GM19239 (cell line): ENCODE measurements at regions not wholly inside any gene's neighbourhood (a gene's known extent, or its start where the extent isn't known, plus 50 kb on each side); places are given as distances from the start of the nearest gene placed in this dataset.

Experiments used
- DNase-seq: peaks from one replicate; pipeline ENCODE4 v3.0.0; 2011; ENCODE audit warnings: low spot score; ENCODE audit not compliant: insufficient read length
- FAIRE-seq: peaks from 2 replicates; lab custom pipeline; 2011; peaks lifted over from hg19 to GRCh38; lab: Jason Lieb, UNC

DNA sequence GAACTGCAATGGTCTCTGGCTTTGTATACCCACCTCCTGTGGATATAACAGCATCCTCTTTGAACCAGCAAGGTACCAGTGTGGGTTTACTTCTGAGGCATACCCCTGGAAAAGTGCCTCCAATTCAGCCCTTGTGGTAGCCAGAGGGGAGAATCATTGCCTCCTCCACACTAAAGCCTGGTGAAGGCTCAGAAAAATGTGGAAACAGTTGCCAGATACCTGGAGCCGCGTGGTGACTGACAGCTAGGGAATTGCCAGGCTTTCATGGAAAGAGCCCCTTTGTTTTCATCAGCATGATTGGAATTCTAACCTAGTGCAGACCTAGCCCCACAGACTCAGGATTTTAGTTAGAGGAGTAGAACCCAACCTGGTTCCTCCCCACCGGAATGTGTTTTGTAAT lies 168.6 kb upstream of the KLF3 start:
- FAIRE-seq (no peak), DNase-seq (no peak)

DNA sequence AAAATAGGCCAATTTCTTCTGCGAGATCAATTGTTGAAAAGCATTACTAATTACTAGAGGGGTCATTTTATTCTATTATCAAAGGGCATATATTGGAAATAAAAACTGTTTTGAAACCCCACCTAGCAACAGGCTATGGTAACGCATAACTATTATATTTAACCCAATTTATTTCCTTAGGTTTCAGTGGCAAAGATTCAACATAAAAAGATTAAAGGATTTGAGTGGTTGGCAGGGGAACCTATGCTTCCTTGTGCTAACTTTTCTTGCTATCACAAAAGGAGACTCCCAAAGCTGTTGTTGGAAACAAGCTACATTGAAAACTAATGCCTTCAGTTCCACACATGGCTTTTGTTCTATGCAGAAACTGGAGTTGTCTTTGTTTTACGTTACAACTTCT lies 166.9 kb upstream of the KLF3 start:
- FAIRE-seq (no peak), DNase-seq (no peak)

DNA sequence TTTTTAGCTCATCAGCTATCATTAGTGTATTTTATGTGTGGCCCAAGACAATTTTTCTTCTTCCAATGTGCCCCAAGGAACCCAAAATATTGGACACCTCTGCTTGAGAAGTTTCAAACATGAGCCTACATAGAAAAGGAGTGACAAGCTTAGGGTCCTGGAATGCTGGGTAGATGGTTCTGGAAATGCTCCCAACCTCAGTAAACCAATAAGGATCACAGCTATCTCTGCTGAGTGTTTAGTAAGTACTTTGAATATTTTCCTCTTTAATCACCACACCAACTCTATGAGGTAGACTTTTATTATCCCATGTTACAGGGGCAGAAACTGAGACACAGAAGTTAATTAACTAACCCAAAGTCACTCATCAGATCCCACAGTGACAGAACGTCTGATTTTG lies 164.9 kb upstream of the KLF3 start:
- FAIRE-seq: no peak

DNA sequence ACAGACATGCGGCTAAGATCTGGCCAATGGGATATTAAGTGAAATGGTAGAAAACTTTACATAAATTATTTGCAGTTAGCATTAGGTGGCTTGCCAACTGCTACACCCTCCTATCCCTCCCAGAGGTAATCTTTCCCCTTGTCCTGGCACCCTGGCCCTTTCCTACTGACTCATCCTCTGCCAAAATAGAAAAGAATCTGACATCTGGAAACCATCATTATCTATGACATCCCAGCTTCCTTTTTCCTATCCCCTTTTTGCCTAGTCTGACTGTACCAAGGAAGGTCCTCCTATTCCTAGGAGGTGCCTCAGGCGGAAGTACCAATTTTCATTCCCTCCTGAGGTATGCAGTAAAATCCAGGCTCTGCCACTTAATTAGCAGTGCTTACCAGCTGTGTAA lies 163.6 kb upstream of the KLF3 start:
- no peak for FAIRE-seq
- DNase-seq: no peak

More for the DNA sequence above, 164.9 kb upstream of the KLF3 start:
- no peak for DNase-seq

DNA sequence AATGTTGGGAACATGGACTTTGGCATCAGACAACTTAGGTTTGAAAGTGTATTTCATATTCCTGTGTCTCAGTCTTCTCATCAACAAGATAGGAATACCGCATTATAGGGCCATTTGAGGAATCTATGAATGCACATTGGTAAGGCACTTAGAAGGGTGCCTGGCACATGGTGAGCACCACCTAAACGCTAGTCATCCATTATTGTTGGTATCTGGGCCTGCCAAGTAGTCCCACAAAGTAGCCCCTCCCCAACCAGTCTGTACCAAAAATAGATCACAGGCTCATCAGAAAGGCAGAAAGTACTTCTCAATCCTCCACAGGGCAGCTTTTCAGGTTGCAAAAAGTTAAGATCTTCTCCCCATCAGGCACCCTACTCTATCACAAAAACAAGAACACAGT lies 162.3 kb upstream of the KLF3 start:
- FAIRE-seq: no peak
- no peak for DNase-seq

DNA sequence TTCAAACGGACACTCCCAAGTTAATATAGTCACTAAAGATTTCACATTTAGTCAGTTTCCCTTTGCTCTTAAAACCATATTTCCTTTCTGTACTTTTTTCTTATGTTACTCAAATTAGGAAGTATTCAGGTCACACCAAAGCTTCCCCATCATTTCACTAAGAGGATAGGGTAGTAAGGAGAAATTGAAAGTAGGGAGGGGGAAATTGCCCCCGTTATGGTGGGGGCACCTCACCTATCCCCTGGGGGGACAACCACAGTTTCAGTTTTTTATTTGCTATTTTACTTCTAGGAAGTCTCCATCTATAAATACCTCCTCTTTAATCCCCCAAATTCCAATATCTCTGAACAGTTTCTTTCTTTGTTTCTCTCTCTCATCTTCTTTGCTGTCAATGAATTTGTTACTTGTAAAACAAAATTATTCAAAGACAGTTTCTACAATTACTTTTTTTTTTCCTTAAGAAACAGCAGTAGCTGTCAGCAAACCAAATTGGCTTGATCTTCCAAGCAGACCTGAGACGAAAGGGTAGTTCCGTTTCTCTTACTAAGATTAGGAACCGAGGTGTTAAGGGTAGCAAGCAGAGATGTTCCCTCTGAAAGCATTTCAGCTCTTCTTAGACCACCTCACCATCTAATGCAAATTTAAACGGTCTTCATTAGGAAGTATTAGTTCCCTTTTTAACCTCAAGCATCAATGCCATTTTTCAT lies 160.2 kb upstream of the KLF3 start:
- DNase-seq: peak; percentile 52
- peak; percentile 97 for FAIRE-seq

DNA sequence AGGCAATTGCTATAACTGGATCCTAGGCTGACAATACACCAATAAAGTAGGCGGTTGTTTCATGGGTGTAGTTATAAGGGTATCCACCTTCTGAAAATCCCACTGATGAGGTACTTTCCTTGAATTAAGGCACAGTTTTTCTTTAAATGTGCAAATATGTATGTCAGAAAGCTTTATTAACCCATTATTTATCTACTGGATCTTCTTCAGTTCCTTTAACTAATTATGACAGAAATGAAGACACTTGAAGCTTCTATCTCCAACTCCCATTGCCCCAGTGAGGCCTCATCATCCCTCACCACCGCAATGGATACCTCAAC lies 159.6 kb upstream of the KLF3 start:
- peak; percentile 54 for FAIRE-seq

DNA sequence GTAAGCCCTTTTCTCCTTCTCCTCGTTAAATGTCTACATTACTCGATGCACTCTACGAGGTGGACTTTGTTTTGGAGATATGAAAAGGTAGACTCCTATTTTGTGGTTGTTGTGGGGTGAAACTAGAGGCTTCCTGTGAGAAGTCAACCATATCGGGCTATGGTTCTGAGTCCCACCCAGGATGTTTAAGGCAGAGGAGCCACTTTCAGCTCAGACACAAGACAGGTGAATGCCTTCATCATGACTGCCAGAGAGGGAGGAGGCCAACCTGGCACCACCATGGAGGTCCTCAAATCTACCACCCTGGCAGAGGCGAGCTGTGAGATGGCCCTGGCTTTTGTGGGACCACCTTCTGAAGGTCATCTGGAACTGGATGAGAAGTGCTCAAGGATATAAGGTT lies 154.4 kb upstream of the KLF3 start:
- FAIRE-seq (peak; percentile 88), DNase-seq (no peak)

More for the DNA sequence above, 159.6 kb upstream of the KLF3 start:
- DNase-seq: no peak

DNA sequence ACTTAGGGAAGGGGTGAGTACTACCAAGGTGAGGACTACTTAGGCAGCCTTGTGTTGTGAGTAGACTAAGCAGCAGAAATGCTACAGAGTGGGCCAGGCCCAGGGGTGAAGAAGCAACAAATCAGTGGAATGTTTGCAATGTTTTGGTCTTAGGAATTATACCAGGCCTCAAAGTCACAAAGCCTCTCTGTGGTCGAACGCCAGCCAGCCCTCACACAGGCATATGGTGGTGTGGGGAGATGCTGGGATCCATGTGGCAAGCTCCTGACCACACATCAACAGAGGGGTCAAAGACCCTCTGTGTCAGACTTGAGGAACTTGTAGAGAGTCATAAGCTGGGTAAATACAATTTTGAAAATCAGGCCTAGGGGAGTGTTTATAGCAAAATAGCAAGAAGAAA lies 153.8 kb upstream of the KLF3 start:
- peak; percentile 75 for FAIRE-seq
- DNase-seq: no peak

DNA sequence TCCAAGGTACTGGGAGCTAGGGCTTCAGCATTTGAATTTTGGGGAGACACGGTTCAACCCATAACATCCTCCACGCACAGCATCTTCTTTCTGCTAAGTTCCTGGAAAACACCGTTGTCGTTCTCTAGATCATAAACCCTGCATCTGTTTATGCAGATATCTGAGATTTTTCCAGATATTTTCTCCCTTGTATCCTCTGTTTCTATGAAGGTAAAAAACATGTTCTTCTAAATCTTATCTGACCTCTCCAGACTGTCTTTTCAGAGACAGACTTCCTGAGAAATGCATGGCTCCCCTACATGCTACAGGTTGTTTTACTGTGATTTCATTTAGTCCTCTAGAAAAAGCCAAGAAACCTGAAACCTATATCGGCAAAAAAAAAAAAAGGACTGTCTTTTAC lies 152.3 kb upstream of the KLF3 start:
- DNase-seq (no peak), FAIRE-seq (no peak)

DNA sequence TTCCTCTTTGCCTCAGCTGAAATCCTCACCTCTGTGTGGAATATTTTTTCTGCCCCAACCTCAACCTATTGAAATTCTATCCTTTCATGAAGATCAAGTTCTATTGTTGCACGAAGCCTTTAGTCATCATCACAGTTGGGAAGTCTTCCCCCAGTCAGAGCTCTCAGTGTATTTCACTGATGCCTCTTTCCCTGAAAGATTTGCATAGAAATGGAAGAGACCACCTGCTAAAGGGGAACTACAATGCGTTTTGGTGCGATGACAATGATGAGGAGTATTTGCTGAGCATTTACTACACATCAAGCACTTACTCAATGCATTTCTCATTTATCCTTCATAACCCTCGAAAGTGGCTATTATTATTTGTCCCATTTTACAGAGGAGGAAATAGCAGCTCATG lies 151.2 kb upstream of the KLF3 start:
- FAIRE-seq (no peak), DNase-seq (no peak)

DNA sequence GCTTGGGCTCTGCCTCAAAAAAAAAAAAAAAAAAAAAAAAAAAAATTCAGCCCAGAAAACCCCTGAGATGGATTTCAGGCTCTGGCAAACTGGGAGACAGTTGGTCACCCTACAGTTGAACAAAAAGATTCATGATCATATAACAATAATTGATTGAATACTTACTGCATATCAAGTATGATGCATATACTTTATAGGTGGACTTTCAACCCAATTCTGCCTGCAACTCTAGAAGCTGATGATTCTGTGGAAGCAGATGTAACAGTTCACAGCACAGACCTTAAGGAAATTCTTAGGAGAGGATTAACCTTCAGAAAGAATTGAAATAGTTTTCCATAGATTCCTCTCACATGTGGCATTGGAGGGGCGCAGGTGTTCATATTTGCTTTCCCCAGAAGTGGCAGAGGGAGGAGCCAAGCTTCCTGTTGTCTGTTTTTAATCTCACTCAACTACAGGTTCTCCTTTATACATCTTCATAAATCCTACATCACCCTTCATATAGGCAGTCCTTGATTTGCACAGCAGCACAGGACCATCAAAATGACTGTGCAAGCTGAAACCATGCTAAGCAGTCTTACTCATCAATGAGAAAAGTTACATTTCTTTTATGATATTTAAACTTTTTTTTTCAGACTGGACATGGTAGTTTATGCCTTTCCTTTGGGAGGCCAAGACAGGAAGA lies 149.4 kb upstream of the KLF3 start:
- FAIRE-seq: no peak
- DNase-seq: no peak

DNA sequence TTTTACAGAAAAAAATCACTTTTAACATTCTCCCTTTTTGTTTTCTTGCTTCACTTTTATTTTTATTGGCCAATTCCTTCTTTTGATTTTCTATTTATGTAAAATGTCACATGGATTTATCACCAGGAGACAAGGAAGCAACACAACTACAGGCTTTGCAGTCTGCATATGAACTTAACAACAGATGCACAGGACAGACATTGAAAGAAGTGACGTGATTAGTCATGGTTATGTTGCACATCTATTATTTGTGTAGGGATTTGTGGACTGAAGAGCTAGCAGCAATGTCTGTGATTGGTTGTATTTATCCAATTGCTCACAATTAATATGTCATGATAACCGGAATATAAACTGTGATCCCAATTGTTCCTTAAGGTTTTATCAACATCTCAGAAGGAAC lies 147.8 kb upstream of the KLF3 start:
- no peak for FAIRE-seq
- DNase-seq: no peak

DNA sequence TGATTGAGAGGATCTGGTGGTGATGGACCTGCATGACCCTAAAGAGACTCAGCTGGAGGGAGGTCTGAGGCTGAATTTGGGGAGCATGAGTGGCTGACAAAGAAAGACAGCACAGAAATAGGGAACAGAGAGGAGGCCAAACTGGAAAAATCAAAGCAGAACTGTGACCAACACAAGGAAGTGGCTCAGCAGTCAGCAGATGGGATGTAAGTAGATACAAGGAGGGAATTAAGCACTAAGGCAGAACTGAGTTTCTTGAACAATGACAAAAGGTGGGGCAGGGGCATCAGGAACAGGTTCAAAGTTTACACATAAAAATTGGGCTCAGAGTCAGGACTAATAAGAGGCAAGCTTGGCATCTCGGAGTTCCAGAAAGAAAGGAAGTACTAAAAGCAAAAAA lies 144.3 kb upstream of the KLF3 start:
- FAIRE-seq (peak; percentile 18), DNase-seq (no peak)

DNA sequence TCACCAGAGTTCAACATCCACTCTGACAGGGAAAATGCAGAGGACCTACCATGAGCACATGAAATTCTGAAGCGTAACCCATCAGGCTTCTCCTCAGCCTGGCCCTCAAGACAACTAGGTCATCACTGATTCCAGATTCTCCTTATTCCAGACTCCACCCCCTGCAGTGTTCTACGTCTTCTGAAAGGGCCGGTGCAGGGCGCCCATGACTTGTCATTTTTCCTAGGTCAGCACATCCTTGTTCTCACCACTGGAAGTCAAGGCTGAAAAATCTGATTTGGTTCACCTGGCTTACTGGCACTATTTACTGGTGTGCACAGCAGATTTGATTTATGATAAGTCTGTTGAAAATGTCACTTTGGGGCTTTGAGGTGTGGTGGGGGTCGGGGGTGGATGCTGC lies 140.9 kb upstream of the KLF3 start:
- FAIRE-seq: peak; percentile 39
- DNase-seq: no peak

DNA sequence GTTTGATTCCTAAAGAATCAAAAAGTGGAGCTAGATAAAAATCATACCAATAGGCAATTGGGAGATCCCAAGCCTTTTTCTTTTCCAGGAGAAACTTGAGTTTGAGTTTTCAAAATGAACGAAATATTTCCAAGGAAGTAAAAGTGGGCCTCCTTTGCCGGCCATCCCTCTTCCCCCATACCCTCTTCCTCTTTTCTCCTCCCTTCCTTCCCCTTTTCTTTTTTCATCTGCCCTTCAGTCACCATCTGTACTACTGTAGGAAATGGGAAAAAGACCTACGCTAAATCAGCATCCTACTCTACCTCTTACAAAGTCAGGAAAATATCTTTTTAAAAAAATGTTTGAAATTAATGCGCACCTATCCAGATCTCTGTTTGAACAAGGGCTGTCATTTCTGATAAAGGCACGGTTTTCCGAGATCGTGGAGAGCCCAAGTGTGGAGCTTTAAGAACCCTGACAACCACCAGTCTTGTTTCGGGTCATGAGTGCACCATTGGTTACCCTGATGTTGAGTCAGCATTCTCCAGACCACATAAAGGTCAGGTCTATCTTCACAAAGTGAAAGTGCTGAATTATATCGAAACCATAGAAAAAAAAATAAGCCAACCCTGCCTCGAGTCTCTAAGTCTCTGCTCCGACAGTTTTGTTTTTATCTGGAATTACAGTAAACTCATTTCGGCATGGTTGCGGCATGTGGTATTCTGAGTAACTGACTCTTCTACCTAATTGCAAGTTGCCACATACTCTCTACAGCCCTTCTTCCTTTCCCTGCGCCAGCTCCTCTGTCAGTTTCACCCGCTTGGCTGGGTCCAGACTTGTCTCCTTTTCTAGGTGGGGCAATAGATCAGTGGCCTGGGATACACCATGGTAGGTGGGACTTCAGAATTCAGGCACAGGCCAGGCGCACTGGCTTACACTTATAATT lies 140.2 kb upstream of the KLF3 start:
- peak; percentile 59 for DNase-seq
- FAIRE-seq: peak; percentile 97

DNA sequence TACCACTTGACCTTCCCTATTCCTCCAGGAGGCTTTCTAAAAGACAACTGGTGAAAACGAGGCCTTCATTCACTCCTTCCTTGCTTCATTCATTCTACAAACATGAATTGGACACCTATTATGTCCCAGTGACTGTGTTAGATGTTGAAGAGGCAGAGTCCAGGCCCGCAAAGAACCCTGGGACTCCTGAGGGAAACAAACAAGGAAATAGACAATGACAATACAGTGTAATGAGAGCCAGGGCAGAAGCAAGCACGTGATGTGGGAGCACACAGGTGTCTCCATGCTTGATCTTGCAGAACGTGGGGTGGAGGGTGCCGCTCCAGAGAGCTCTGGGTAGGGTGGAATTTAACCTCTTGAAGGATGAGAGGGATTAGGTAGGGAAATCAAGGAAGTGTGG lies 137.6 kb upstream of the KLF3 start:
- no peak for FAIRE-seq
- no peak for DNase-seq

DNA sequence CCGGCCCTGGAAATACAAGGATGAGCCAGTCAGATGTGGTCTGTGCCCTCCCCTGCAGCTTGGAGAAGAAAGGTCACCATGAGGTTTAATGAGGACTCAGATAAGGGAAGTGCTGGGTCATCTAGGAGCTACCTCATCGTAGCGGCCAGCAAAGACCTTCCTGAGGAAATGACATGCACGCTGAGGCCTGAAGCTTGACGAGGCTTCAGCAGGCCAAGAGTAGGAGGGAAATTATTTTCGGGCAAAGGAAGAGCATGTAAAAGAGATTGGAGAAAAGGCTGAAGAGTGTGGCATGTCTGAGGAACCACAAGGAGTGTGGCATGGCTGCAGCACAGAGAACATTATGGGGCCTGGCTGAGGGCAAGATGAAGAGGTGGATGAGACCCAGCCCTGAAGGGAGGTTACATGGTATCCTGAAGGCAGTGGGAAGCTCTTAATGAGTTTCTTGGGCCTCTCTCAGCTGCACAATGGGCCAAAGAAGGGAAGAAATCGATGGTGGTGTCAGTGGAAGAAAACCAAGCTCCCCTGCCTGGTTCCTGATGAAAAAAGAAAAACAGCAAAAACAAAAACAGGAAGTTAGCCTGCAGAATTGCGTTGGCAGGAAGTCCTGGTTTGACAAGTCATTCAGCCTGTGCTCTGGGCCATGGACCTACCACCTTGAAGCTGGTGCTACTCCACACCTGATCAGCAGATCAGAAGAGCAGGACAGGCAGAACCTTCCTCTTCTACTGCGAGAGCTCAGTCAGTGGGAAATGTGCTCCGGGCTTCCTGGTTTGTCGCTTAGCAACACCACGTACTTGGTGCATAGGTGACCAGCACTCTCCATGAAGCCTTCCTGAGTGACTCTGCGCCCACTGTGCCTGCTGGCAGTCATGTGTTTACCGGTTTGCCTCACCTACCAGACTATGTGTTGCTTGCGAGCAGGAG lies 134.5 kb upstream of the KLF3 start:
- peak; percentile 88 for FAIRE-seq
- DNase-seq: peak; percentile 28

DNA sequence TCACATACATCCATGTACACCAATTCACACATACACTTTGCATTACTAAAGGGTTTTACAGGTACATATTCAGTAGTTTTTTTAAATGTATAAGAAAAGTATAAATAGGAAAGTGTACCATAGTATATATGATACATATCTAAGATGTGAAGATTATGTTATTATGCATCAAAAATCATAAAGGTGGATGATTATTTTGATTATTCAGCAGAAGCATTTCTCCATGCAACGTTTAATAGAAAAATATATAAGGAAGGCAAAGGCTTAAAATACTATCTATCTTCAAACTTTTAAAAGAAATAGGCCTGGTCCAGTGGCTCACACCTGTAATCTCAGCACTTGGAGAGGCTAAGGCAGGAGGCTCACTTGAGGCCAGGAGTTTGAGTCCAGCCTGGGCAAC lies 133.5 kb upstream of the KLF3 start:
- no peak for FAIRE-seq
- no peak for DNase-seq

DNA sequence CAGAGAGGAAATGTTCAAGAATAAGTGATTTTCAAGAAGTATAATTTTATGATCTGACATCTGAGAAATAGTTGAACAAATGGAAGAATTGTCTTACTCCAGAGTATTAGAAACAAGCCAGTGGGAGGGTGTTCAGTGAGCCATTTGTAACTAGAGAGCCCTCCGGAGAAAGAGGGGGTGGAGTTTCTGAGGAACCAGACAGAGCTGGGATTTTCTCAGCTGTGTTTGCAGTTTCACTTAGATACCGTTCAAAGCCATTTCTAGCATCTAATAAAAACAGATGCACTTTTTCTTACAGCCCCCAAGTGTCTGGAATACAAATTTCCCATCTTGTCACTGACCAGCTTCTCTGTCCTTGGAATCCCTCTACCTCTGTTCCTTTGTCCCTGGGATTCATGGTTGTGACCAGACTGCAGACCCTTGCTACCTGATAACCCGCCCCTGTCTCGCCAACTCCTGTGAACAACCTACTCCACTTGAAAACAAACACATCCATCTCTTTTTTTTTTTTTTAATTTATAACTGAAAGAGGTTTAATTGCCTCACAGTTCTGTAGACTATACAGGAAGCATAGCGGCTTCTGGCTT lies 132.8 kb upstream of the KLF3 start:
- FAIRE-seq (no peak), DNase-seq (no peak)
